ENCODE measurements at regions not wholly inside any gene's neighbourhood (a gene's known extent, or its start where the extent isn't known, plus 50 kb on each side); places are given as distances from the start of the nearest gene placed in this dataset.

GRCh38 chr4:138740816-138741745 is 274.5 kb upstream of the NOCT start:
- DNase-seq: peak; percentile 4

GRCh38 chr4:138736362-138736761 is 279.2 kb upstream of the NOCT start:
- no peak for DNase-seq

GRCh38 chr4:138734746-138735145 is 280.8 kb upstream of the NOCT start:
- DNase-seq: no peak

- peak; percentile 84 for DNase-seq
Observed at GRCh38 chr4:138728566-138728965, 287.0 kb upstream of the NOCT start.

GRCh38 chr4:138727731-138728130 is 287.9 kb upstream of the NOCT start:
- DNase-seq: no peak

GRCh38 chr4:138724530-138724929 is 291.1 kb upstream of the NOCT start:
- peak; percentile 51 for DNase-seq

GRCh38 chr4:138716559-138717335 is 298.8 kb upstream of the NOCT start:
- no peak for DNase-seq

- DNase-seq: no peak
Observed at GRCh38 chr4:138710297-138710696, 305.3 kb upstream of the NOCT start.

- DNase-seq: no peak
Observed at GRCh38 chr4:138709859-138710258, 305.7 kb upstream of the NOCT start.

- no peak for DNase-seq
Observed at GRCh38 chr4:138707746-138708677, 307.6 kb upstream of the NOCT start.

GRCh38 chr4:138706201-138706600 is 309.4 kb upstream of the NOCT start:
- no peak for DNase-seq

- DNase-seq: no peak
Observed at GRCh38 chr4:138702190-138702824, 313.3 kb upstream of the NOCT start.

- DNase-seq: no peak
Observed at GRCh38 chr4:138698641-138699040, 316.9 kb upstream of the NOCT start.

- no peak for DNase-seq
Observed at GRCh38 chr4:138697851-138698250, 317.7 kb upstream of the NOCT start.

- DNase-seq: no peak
Observed at GRCh38 chr4:138696771-138697170, 318.8 kb upstream of the NOCT start.

GRCh38 chr4:138696058-138696457 is 319.5 kb upstream of the NOCT start:
- no peak for DNase-seq

- no peak for DNase-seq
Observed at GRCh38 chr4:138693526-138693925, 322.1 kb upstream of the NOCT start.

- DNase-seq: no peak
Observed at GRCh38 chr4:138692411-138692810, 323.2 kb upstream of the NOCT start.

- no peak for DNase-seq
Observed at GRCh38 chr4:138689593-138689992, 326.0 kb upstream of the NOCT start.

GRCh38 chr4:138689187-138689586 is 326.4 kb upstream of the NOCT start:
- DNase-seq: no peak

GRCh38 chr4:138688408-138689085 is 327.0 kb upstream of the NOCT start:
- no peak for DNase-seq

Measured in NCI-H146 (cell line).